WTC11 (cell line): ENCODE measurements at regions not wholly inside any gene's neighbourhood (a gene's known extent, or its start where the extent isn't known, plus 50 kb on each side); places are given as distances from the start of the nearest gene placed in this dataset.

Source experiments
- ATAC-seq: fragments of 200-7000 bp; cut with Tn5 transposase; 2 replicates; pipeline ENCODE4 v1.10.0; 2021; ENCODE audit warnings: mild to moderate bottlenecking, moderate library complexity
- CTCF ChIA-PET: fragments of 300-600 bp; sonication (Branson Sonifier 250); formaldehyde crosslinking; loops from one replicate; lab custom pipeline; 2021; ENCODE audit warnings: antibody characterized with exemption; lab: Charles Lee
- POLR2A ChIA-PET: fragments of 350-600 bp; sonication (Branson Sonifier 250); formaldehyde crosslinking; loops from one replicate; lab custom pipeline; 2021; ENCODE audit warnings: antibody characterized with exemption; lab: Charles Lee
- DNase-seq: peaks from one replicate; pipeline ENCODE4 v3.0.0; 2021; ENCODE audit warnings: low spot score
- H3K27ac Mint-ChIP-seq: 2 replicates; pipeline ENCODE4 v1.8.0; 2021; ENCODE audit warnings: mixed read lengths
- H3K27me3 Mint-ChIP-seq: 2 replicates; pipeline ENCODE4 v1.8.0; 2021; ENCODE audit warnings: low read depth, mild to moderate bottlenecking, moderate library complexity, mixed read lengths
- H3K36me3 Mint-ChIP-seq: 2 replicates; pipeline ENCODE4 v1.8.0; 2021; ENCODE audit warnings: mixed read lengths
- H3K4me1 Mint-ChIP-seq: 2 replicates; pipeline ENCODE4 v1.8.0; 2022; ENCODE audit warnings: mixed read lengths
- H3K4me3 Mint-ChIP-seq: 2 replicates; pipeline ENCODE4 v1.8.0; 2021; ENCODE audit warnings: mild to moderate bottlenecking, moderate library complexity, mixed read lengths
- H3K9me3 Mint-ChIP-seq: 2 replicates; pipeline ENCODE4 v1.8.0; 2021; ENCODE audit warnings: mixed read lengths
- ATF1 ChIP-seq: sonication (generic); formaldehyde crosslinking; IDR thresholded peaks from 2 replicates; pipeline ENCODE4 v1.8.1; 2023; ENCODE audit warnings: mild to moderate bottlenecking, moderate library complexity, missing genetic modification reagents
- ESRRA ChIP-seq: sonication (generic); formaldehyde crosslinking; IDR thresholded peaks from 2 replicates; pipeline ENCODE4 v1.8.1; 2022; ENCODE audit warnings: mild to moderate bottlenecking, missing genetic modification reagents, borderline replicate concordance
- FOXP1 ChIP-seq: sonication (generic); formaldehyde crosslinking; IDR thresholded peaks from 2 replicates; pipeline ENCODE4 v1.8.0; 2022; ENCODE audit warnings: missing genetic modification reagents, mild to moderate bottlenecking, moderate library complexity, borderline replicate concordance
- GABPB1 ChIP-seq: sonication (generic); formaldehyde crosslinking; IDR thresholded peaks from 2 replicates; pipeline ENCODE4 v1.8.1; 2023; ENCODE audit warnings: mild to moderate bottlenecking, missing genetic modification reagents
- HMGA2 ChIP-seq: fragments of 250-450 bp; sonication (Bioruptor Pico); IDR thresholded peaks from 2 replicates; pipeline ENCODE4 v1.4.0; 2021; ENCODE audit warnings: mild to moderate bottlenecking, moderate library complexity
- MYBL2 ChIP-seq: sonication (generic); formaldehyde crosslinking; IDR thresholded peaks from 2 replicates; pipeline ENCODE4 v1.8.1; 2023; ENCODE audit warnings: mild to moderate bottlenecking, moderate library complexity, missing genetic modification reagents
- NR3C1 ChIP-seq: sonication (generic); formaldehyde crosslinking; conservative IDR thresholded peaks from 2 replicates; pipeline ENCODE4 v1.8.1; 2023; ENCODE audit warnings: low read depth, mild to moderate bottlenecking, missing genetic modification reagents
- PRRX2 ChIP-seq: fragments of 250-450 bp; sonication (Bioruptor Pico); IDR thresholded peaks from 2 replicates; pipeline ENCODE4 v1.8.0; 2021; ENCODE audit warnings: mild to moderate bottlenecking
- SMAD3 ChIP-seq: sonication (generic); formaldehyde crosslinking; IDR thresholded peaks from 2 replicates; pipeline ENCODE4 v1.8.0; 2022; ENCODE audit warnings: missing genetic modification reagents, mild to moderate bottlenecking, borderline replicate concordance
- SMAD4 ChIP-seq: sonication (generic); formaldehyde crosslinking; IDR thresholded peaks from 2 replicates; pipeline ENCODE4 v1.8.0; 2022; ENCODE audit warnings: mild to moderate bottlenecking, missing genetic modification reagents
- ZNF416 ChIP-seq: fragments of 250-450 bp; sonication (Bioruptor Pico); IDR thresholded peaks from 2 replicates; pipeline ENCODE4 v1.9.0; 2021; ENCODE audit warnings: mild to moderate bottlenecking, inconsistent platforms
- TF ChIP-seq, protein P1 (sequence below): sonication (generic); formaldehyde crosslinking; IDR thresholded peaks from 2 replicates; pipeline ENCODE4 v1.8.1; 2023; ENCODE audit warnings: mild to moderate bottlenecking, missing genetic modification reagents, moderate library complexity
- TF ChIP-seq, protein P2 (sequence below): sonication (generic); formaldehyde crosslinking; IDR thresholded peaks from 2 replicates; pipeline ENCODE4 v1.8.0; 2023; ENCODE audit warnings: missing genetic modification reagents, mild to moderate bottlenecking, borderline replicate concordance
- TF ChIP-seq, protein P3 (sequence below): sonication (generic); formaldehyde crosslinking; IDR thresholded peaks from 2 replicates; pipeline ENCODE4 v1.8.0; 2022; ENCODE audit warnings: mild to moderate bottlenecking, missing genetic modification reagents
- TF ChIP-seq, protein P4 (sequence below): sonication (generic); formaldehyde crosslinking; IDR thresholded peaks from 2 replicates; pipeline ENCODE4 v1.8.1; 2022; ENCODE audit warnings: mild to moderate bottlenecking, missing genetic modification reagents, moderate library complexity, borderline replicate concordance
- TF ChIP-seq, protein P5 (sequence below): fragments of 200-600 bp; IDR thresholded peaks from 2 replicates; pipeline ENCODE4 v1.8.0; 2022; ENCODE audit warnings: antibody characterized with exemption
- TF ChIP-seq, protein P6 (sequence below): fragments of 250-450 bp; sonication (Bioruptor Pico); IDR thresholded peaks from 2 replicates; pipeline ENCODE4 v2.1.2; 2022; ENCODE audit warnings: mild to moderate bottlenecking, moderate library complexity

DNA sequence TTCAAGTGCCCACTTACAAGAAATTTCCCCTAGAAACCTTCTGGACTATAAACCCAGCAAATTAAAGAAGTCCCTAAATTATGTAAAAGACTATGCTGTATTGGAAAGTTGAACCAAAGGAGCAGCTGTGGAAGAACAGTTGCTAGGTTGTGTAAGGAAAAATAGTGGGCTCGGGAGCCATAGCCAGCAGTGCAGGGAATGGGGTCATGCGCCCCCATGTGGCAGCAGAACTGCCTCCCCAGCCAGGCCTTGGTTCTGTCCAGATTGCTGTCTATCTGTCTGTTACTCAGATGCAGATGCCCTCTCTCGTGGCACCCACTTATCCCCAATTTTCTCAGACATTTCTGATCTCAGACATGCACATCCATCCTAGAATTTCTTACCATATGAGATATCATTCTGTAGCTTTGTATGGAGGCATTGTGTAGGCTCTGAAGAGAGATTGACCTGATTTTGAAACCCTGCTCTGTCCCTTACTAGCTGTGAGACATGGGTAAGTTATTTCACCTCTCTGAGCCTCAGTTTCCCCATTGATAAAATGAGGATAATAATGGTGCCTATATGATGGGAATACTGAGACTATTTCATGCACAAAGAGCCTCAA, 258.3 kb downstream of the SS18 start:
- H3K27me3 Mint-ChIP-seq: no peaks in the 10 kb centered on the region

DNA sequence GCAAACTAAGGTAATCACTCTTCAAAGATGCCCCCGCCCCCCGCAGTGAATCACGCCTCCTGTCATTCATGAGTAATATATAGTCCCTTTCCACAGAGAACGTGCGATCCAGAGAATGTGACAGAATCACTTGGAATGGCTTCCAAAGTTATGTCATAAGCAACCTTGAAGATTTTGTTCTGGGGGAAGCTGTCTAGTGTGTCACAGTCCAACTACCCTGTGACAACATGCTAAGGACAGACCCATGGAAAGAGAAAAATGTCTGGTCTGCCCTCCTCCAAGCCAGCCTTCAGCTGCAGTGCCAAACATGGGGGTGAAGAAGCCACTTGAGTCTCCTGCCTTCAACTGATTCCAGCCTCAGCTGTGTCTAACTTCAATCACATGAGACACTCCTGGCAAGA, 259.1 kb downstream of the SS18 start:
- ATAC-seq: no peak
- DNase-seq: no peak
- ChIA-PET CTCF (interaction anchor here (0.7 to 1.5 kb wide), 7 partner anchors 12 to 175 kb away, joined by 3 to 4 read pairs (median 3); no protein-coding TSS in a partner anchor), POLR2A (no interaction called here)
- Mint-ChIP-seq H3K27ac (no peak overlapping the region), H3K4me1 (peaks cover 8% of the 10 kb centered on the region), H3K4me3 (no peak overlapping the region), H3K9me3 (no peaks in the 10 kb centered on the region), H3K27me3 (no peaks in the 10 kb centered on the region), H3K36me3 (no peaks in the 10 kb centered on the region)
- TF ChIP-seq NR3C1 (CRISPR knock-in tag): no peak
- no peak for TF ChIP-seq ATF1 (CRISPR knock-in tag)
- TF ChIP-seq, protein P1, sequence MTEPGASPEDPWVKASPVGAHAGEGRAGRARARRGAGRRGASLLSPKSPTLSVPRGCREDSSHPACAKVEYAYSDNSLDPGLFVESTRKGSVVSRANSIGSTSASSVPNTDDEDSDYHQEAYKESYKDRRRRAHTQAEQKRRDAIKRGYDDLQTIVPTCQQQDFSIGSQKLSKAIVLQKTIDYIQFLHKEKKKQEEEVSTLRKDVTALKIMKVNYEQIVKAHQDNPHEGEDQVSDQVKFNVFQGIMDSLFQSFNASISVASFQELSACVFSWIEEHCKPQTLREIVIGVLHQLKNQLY (CRISPR knock-in tag): no peak
- no peak for TF ChIP-seq HMGA2 (CRISPR knock-in tag)
- no peak for TF ChIP-seq MYBL2 (CRISPR knock-in tag)
- TF ChIP-seq ZNF416 (CRISPR knock-in tag): no peak
- no peak for TF ChIP-seq PRRX2 (CRISPR knock-in tag)
- TF ChIP-seq, protein P2, sequence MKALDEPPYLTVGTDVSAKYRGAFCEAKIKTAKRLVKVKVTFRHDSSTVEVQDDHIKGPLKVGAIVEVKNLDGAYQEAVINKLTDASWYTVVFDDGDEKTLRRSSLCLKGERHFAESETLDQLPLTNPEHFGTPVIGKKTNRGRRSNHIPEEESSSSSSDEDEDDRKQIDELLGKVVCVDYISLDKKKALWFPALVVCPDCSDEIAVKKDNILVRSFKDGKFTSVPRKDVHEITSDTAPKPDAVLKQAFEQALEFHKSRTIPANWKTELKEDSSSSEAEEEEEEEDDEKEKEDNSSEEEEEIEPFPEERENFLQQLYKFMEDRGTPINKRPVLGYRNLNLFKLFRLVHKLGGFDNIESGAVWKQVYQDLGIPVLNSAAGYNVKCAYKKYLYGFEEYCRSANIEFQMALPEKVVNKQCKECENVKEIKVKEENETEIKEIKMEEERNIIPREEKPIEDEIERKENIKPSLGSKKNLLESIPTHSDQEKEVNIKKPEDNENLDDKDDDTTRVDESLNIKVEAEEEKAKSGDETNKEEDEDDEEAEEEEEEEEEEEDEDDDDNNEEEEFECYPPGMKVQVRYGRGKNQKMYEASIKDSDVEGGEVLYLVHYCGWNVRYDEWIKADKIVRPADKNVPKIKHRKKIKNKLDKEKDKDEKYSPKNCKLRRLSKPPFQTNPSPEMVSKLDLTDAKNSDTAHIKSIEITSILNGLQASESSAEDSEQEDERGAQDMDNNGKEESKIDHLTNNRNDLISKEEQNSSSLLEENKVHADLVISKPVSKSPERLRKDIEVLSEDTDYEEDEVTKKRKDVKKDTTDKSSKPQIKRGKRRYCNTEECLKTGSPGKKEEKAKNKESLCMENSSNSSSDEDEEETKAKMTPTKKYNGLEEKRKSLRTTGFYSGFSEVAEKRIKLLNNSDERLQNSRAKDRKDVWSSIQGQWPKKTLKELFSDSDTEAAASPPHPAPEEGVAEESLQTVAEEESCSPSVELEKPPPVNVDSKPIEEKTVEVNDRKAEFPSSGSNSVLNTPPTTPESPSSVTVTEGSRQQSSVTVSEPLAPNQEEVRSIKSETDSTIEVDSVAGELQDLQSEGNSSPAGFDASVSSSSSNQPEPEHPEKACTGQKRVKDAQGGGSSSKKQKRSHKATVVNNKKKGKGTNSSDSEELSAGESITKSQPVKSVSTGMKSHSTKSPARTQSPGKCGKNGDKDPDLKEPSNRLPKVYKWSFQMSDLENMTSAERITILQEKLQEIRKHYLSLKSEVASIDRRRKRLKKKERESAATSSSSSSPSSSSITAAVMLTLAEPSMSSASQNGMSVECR (CRISPR knock-in tag): no peak
- TF ChIP-seq GABPB1 (CRISPR knock-in tag): no peak
- TF ChIP-seq SMAD3 (CRISPR knock-in tag): no peak
- no peak for TF ChIP-seq SMAD4 (CRISPR knock-in tag)
- TF ChIP-seq ESRRA: no peak
- TF ChIP-seq, protein P3, sequence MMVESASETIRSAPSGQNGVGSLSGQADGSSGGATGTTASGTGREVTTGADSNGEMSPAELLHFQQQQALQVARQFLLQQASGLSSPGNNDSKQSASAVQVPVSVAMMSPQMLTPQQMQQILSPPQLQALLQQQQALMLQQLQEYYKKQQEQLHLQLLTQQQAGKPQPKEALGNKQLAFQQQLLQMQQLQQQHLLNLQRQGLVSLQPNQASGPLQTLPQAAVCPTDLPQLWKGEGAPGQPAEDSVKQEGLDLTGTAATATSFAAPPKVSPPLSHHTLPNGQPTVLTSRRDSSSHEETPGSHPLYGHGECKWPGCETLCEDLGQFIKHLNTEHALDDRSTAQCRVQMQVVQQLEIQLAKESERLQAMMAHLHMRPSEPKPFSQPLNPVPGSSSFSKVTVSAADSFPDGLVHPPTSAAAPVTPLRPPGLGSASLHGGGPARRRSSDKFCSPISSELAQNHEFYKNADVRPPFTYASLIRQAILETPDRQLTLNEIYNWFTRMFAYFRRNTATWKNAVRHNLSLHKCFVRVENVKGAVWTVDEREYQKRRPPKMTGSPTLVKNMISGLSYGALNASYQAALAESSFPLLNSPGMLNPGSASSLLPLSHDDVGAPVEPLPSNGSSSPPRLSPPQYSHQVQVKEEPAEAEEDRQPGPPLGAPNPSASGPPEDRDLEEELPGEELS (CRISPR knock-in tag): no peak
- TF ChIP-seq, protein P4, sequence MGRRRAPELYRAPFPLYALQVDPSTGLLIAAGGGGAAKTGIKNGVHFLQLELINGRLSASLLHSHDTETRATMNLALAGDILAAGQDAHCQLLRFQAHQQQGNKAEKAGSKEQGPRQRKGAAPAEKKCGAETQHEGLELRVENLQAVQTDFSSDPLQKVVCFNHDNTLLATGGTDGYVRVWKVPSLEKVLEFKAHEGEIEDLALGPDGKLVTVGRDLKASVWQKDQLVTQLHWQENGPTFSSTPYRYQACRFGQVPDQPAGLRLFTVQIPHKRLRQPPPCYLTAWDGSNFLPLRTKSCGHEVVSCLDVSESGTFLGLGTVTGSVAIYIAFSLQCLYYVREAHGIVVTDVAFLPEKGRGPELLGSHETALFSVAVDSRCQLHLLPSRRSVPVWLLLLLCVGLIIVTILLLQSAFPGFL: no peak
- no peak for TF ChIP-seq FOXP1

More for the DNA sequence above, 258.3 kb downstream of the SS18 start:
- ChIA-PET CTCF (interaction anchor here (0.7 to 1.7 kb wide), 10 partner anchors 13 to 204 kb away, joined by 3 to 5 read pairs (median 4); no protein-coding TSS in a partner anchor), POLR2A (no interaction called here)
- no peak overlapping the region for H3K4me3 Mint-ChIP-seq
- no peak overlapping the region for H3K27ac Mint-ChIP-seq
- H3K36me3 Mint-ChIP-seq: no peaks in the 10 kb centered on the region
- peak; percentile 91 for ATAC-seq
- H3K9me3 Mint-ChIP-seq: no peaks in the 10 kb centered on the region
- TF ChIP-seq, protein P5, sequence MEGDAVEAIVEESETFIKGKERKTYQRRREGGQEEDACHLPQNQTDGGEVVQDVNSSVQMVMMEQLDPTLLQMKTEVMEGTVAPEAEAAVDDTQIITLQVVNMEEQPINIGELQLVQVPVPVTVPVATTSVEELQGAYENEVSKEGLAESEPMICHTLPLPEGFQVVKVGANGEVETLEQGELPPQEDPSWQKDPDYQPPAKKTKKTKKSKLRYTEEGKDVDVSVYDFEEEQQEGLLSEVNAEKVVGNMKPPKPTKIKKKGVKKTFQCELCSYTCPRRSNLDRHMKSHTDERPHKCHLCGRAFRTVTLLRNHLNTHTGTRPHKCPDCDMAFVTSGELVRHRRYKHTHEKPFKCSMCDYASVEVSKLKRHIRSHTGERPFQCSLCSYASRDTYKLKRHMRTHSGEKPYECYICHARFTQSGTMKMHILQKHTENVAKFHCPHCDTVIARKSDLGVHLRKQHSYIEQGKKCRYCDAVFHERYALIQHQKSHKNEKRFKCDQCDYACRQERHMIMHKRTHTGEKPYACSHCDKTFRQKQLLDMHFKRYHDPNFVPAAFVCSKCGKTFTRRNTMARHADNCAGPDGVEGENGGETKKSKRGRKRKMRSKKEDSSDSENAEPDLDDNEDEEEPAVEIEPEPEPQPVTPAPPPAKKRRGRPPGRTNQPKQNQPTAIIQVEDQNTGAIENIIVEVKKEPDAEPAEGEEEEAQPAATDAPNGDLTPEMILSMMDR: peak; percentile 68
- TF ChIP-seq, protein P6, sequence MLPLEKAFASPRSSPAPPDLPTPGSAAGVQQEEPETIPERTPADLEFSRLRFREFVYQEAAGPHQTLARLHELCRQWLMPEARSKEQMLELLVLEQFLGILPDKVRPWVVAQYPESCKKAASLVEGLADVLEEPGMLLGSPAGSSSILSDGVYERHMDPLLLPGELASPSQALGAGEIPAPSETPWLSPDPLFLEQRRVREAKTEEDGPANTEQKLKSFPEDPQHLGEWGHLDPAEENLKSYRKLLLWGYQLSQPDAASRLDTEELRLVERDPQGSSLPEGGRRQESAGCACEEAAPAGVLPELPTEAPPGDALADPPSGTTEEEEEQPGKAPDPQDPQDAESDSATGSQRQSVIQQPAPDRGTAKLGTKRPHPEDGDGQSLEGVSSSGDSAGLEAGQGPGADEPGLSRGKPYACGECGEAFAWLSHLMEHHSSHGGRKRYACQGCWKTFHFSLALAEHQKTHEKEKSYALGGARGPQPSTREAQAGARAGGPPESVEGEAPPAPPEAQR: no peak
- peaks cover 8% of the 10 kb centered on the region for H3K4me1 Mint-ChIP-seq
- DNase-seq: peak; percentile 76
